Activated T-cell treated with anti-CD3 and anti-CD28 coated beads for 4 hours (primary cell): ENCODE measurements at regions not wholly inside any gene's neighbourhood (a gene's known extent, or its start where the extent isn't known, plus 50 kb on each side); places are given as distances from the start of the nearest gene placed in this dataset.

Experiments
- DNase-seq: peaks from one replicate; pipeline ENCODE4 v3.0.0-alpha.2; 2020

GRCh38 chr1:213657013-213657412, 330.8 kb upstream of the PROX1 start:
- DNase-seq, result no peak

- DNase-seq, result no peak
Observed at GRCh38 chr1:213657879-213658278, 329.9 kb upstream of the PROX1 start.

GRCh38 chr1:213658457-213658856, 329.3 kb upstream of the PROX1 start:
- DNase-seq, result no peak

DNA sequence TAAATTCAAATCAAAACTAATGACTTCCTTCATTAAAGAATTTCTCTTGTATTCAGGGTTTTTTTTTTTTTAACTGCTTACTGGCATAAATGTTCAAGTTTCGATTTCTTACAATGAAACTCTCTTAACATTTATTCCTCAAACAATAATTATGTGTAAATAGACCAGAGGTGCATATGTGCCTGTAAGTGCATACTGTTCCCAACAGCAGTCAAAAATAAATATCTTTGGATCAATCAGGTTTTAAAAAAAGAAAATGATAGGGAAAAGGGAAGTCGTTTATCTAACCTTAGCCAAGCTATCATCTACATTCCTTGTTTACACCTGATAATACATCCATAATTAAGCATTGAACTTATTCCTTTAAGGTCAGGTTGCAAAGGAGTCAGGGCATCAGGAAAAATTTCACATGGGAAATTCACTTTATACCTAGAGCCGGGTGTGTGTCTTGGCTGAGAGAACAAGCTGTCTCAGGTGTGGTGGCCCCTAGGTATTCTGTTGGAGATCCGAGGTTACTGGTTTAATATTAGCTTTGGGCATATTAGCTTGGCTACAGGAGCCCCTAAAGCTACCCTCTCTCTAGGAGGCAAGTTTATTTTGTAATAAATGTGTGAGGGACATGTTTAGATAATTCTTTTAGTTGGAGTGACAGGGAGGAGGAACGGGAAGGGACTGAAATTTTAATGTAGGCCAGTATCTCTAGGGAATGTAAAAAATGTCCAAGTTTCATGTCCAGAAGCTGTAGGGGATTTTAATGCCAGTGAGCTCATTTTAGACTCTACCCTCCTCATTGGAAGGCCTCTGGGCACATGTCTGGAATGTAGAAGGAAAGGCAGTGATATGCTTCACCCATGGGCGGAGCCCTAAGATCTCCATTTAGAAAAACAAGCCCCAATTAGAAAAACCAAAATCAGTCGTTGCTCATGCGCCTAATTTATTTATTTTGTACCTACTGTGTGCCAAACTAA, 327.9 kb upstream of the PROX1 start:
- no peak for DNase-seq

- no peak for DNase-seq
Observed at GRCh38 chr1:213661302-213661701, 326.5 kb upstream of the PROX1 start.

DNA sequence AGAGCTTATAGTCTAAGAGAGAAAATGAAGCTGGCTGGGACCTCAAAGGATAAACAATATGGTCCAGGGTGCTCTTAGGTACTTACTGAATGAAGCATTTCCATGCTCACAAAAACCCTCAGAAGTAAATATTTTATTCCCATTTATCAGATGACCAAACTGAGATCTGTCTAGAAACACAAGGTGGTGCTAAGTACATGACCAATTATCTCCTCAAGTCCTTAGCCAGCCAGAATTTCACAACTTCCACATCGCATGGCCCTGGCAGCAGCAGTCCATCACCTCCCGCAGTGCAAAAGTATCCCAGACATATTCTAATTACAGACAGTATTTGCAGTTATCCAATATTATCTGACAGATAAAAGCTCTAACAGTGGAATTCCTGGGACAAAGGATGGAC, 321.7 kb upstream of the PROX1 start:
- DNase-seq, result no peak

DNA sequence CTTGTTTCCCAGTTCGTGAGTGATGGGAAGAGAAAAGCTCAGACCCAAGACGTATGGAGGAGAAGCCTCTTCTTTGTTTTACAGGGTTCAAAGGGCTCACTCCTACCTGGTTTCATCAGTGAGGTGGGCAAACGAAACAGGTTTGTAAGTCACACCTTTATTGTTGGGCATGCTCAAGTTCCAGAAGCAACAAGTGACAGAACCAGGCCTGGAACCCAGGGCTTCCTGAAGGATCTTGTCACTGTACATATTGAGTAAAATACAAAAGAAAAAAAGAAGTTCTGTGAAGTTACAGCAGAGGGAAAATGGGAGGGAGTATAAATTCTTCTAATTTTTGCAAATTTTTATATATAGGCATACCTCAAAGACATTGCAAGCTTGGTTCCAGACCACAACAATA, 320.9 kb upstream of the PROX1 start:
- DNase-seq, result no peak

DNA sequence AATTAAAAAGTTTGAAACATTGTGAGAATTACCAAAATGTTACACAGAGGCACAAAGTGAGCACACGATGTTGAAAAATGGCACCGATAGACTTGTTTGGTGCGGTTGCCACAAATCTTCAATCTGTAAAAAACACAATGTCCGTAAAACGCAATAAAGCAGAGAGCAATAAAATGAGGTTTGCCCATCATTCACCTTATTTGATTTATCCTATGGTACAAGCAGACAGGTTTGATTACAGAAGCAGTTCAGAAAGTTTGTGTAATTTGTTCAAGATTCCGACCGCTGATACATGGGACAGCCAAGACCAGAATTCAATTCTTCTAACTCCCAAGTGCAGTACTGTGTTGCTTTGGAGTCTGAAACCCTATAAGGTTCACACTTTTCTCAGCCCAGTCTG, 318.3 kb upstream of the PROX1 start:
- DNase-seq, result no peak

DNA sequence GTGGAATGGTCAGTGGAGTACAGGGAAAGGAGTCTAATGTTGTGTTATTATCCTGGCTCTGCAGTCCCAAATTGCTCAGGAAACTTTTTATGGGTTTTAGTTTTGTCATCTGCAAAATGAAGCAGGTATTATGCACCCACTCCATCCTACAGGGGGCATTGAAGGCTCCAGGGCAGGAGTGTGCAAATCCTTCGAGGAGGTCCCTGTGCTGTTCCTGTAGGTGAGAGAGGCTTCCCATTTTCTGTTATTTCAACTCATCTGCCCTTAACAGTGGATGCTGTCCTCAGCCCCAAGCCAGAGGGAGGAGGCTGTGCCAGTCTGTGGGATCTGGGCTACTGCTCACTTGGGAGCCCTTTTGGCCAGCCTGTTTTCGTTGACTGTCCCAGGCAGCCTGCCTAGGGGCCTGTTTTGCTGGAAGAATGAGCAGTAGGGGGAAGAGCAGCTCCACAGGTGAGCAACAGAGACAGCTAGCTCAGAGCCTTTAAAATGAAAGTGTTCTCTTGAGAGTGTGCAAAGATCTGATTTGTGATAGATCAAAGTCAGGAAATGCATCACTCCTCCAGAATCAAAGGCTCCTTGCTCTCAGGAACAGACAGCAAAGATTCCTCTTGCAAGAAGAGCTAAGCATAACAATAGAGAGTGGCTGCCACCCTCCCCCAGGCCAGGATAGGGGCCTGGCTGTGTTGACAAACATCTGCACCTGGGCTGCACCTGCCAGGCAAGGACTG, 317.6 kb upstream of the PROX1 start:
- no peak for DNase-seq

GRCh38 chr1:213670692-213671023, 317.1 kb upstream of the PROX1 start:
- no peak for DNase-seq

- DNase-seq, result no peak
Observed at GRCh38 chr1:213675043-213675442, 312.7 kb upstream of the PROX1 start.

- no peak for DNase-seq
Observed at GRCh38 chr1:213676736-213677135, 311.0 kb upstream of the PROX1 start.

GRCh38 chr1:213678348-213678747, 309.4 kb upstream of the PROX1 start:
- DNase-seq, result no peak

DNA sequence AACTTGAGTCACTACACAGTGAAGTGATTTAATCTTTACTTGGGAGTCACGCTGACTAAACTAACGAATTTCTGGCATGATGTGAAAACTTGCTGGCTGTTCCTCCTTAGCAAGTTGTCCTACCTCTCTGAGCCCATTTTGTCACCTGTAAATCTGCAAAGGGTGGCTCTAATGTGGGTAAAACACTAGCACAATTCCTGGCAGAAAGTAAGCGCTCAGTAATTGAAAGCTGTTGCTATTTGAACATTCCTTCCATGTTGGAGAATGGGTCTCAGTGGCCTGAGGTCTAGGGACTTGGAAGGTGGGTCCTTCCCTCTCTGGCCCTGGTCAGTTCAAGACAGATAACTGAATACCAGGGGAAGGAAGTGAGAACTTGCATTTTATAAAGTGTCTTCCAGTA, 309.0 kb upstream of the PROX1 start:
- DNase-seq, result no peak

DNA sequence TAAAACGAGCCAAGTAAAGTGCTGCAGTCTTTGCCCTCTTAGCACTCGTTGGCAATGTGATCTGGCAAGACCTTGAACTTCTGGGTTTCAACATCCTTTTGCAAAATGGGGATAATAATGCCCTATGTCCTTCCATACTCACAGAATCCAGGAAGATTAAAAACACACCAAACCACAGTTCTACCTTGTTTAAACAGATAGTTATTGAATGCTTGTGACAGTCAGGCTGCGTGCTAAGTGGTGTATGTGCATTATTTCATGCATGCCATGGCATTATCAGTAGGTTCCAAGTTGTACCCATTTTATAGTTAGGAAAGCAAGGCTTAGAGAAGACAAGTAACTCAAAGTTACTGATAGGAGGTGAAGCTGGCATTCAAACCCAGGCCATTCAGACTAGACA, 308.6 kb upstream of the PROX1 start:
- DNase-seq, result no peak

GRCh38 chr1:213680677-213681325, 307.0 kb upstream of the PROX1 start:
- no peak for DNase-seq

- DNase-seq, result no peak
Observed at GRCh38 chr1:213681788-213682340, 305.9 kb upstream of the PROX1 start.

DNA sequence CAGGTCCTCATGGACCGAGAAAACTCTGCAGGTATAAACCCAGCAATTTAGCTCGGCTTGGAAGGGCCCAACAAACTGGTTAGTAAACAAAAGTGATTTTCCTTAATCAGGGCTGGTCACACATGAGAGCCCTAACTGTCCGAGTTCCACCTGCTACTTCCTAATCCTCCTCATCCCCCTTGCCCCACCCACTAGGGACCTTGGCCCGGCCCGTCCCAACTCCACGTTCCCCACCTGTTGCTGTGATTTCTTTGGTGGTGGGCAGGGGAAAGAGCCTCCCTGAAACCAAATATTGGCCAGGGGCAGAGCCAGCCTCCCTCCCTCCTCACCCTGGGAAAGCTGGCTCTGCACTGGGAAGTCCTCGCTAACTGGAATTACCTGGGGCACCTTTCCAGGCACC, 304.2 kb upstream of the PROX1 start:
- no peak for DNase-seq

GRCh38 chr1:213684454-213684853, 303.3 kb upstream of the PROX1 start:
- DNase-seq, result no peak

DNA sequence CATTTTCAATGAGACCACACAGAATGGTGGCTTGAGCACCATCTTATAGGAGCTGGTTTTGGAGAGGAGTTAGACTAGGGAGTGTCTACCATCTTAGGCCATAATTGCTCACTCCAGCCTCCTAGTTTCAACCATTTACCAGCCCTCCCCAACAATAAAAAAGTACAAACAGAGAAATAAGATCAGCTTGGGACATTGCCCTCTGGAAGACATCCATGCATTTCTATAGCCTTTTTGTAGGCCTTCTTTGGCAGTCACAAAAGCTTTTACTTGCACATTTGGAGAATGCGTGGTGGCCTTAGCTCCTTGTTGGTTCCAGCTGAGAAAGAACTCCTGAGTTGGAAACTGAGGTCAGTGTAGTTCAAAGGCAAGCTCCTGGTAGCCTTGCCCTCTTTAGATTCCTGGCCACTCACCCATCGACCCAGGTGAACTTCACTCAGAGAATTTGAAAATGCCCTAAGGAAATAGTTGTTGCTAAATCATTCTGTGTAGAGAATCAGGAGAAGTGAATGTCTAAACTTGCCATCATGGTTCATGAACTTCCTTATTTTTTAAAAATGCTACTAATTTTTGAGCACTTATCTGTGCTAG, 301.7 kb upstream of the PROX1 start:
- no peak for DNase-seq

DNA sequence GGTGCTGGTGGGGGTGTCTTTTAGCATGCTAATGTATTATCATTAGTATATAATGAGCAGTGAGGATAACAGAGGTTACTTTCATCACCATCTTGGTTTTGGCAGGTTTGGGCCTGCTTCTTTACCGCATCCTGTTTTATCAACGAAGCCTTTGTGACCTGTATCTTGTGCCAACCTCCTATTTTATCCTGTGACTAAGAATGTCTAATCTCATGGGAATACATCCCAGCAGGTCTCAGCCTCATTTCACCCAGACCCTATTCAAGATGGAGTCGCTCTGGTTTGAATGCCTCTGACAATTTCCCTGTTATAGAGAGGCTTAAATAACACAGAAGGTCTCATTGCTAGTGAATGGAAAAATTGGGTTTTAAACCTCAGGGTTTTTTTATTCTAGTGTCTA, 300.8 kb upstream of the PROX1 start:
- no peak for DNase-seq

- DNase-seq, result no peak
Observed at GRCh38 chr1:213687832-213688231, 299.9 kb upstream of the PROX1 start.

DNA sequence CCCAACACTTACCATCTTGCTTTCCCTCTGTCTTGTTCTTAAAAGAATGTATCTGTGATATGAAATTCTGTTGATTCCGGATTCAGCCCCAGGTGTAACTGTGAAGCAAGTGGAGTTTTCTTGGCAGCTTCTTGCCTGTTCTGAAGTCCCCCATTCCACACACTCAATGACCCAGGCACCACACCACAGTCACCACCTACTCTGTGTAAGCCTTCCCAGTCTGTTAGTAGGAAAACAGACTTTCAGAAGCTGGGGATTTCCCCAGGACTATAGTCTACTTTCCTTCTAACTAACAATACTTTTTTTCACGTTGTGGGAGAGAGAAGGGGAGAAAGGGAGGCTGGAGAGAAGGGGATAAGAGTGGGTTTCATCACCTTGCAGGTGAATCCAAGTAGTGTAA, 299.1 kb upstream of the PROX1 start:
- no peak for DNase-seq
